MV-4-11 (cell line): ENCODE measurements at regions not wholly inside any gene's neighbourhood (a gene's known extent, or its start where the extent isn't known, plus 50 kb on each side); places are given as distances from the start of the nearest gene placed in this dataset.
A peak's percentile ranks its signal among the peaks of the same experiment; 100 is the strongest.

ENCODE experiments used
- DNase-seq: peaks from one replicate; lab custom pipeline; 2025; lab: John Stamatoyannopoulos, UW

DNA sequence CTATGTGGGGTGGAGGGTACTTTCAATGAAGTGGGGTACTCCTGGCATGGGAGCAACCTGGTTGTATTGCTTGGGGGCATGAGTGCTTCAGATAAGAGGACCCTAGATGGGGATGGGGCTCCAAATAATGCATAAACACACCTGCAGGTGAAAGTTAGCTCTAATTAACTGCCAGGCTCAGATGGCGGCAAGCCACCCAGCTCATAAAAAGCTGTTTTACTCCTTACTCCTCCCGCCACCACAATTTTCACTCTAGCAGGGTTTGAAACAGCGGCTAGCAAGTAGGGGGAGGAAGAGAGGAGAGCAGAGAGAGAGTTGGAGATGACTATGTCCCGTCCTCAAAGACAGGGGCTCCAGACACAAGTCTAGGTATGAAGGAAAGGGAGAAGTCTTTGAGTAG is 117.7 kb upstream of the WSCD1 start:
- DNase-seq: no peak

DNA sequence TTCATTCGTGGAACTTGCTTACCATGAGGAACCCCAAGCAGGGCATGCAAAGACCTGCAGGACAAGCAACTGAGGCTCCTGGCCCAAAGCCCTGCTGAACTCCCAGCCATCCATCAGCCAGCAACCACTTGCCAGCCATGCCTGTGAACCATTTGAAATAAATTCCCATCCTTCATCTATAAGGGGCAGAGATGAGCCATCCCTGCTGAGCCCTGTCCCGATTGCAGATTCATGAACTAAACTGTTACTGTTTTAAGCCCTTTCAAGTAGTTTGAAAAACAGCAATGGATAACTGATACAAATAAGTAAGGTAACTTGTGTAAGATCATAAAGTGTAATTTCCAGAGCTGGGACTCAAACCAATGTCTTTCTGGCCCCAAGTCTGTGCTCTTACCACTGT is 114.4 kb upstream of the WSCD1 start:
- no peak for DNase-seq

DNA sequence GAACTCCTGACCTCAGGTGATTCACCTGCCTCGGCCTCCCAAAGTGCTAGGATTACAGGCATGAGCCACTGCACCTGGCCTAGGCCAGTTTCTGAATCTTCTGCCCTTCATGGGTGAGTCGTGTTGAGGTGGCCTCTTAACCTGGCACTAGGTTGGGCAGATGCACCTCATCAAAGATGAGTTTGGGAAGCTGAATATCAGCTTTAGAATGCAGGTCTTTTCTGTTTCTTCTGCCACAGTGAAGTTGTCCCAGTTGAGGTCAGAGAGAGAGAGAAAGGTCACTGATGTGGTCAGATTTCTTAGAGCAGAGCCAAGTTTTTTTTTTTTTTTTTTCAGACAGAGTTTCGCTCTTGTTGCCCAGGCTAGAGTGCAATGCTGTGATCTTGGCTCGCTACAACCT is 111.3 kb upstream of the WSCD1 start:
- DNase-seq: no peak

DNA sequence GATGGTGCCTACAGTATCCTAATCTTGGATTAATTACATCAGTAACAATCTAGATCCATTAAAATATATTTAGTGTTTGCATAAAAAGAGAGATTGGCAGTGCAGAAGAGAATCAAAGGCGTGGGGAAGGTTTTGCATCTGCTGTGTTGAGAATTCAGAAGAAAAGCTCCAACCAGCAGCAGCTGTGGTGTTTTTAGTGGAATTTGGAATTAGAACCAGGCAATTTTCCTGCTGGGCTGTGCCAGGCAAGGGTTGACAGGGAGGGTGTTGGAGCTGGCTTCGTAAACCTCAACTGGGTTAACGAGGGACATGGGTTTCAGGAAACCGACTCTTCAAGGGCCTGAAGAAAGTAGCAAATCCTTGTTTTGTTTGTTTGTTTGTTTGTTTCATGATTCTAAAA is 107.8 kb upstream of the WSCD1 start:
- DNase-seq: no peak

DNA sequence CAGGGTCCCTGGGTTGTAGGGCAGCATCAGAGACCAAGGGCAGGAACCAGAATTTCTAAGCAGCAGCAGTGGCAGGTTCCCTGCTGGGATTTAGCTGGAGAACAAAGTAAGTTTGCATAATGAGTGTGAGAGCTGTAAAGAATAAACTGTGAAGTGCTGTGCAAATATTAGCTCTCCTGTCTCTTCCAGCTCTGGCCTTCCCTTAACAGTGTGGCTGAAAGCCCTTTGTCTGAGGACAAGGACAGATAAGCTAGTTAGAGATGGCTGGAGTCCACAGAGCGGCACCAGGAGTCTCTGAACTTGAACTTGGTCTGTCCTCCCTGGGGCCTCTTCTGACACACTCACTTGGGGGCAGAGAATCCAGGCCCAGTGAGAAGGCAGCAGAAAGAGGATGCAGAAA is 98.2 kb upstream of the WSCD1 start:
- DNase-seq: no peak

DNA sequence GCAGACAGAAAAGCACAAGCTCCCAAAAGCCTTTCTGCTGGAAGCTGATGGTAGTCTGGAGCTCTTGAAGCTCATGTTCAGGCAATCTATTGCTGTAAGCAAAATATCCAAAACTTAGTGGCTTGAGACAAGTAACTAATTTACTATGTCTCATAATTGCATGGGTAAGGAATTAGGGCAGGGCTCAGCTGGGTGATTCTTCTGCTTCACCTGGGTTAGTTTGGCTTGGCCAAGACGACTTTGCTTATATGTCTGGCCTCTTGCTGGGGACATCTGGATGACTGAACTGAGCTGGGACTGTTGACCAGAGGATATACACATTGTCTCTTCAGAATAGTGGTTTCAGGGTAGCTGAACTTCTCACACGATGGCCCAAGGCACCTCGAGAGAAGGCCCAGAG is 96.8 kb upstream of the WSCD1 start:
- DNase-seq: no peak

DNA sequence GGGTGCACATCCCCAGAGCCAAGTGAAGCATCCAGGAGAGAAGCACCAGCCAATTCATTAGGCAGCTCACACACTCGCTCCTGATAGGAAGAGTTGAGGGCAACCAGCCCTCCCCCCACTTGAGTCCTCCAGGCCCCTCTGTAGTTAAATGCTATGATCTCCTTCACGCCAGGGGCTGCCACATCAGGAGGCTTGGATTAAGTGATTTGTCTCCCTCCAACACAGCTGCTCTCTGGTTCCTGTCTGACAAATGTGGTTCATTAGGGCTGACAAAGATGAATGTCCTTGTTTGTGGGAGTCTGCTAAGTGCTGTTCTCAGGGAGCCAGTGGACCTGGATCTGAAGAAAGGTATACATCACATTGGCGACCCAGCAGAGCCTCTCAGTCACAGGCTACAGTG is 94.5 kb upstream of the WSCD1 start:
- DNase-seq: no peak

DNA sequence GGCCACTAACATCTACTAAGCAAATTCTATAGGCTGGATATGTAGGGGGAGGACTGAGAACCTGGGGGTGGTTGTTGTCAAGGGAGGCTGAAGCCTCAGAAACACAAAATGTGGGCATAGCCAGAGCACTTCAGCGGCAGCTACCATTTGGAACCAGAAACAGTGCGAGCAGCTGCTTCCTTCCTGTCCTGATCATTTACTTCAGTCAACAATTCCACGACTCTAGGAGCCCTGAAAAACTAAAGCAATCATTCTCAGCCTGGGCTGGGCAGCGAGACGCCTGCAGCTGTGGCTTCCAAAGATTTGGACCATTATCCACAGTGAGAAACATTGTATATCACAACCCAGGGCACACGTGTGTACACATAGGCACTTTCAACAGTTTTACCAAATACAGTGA is 93.9 kb upstream of the WSCD1 start:
- DNase-seq: no peak

DNA sequence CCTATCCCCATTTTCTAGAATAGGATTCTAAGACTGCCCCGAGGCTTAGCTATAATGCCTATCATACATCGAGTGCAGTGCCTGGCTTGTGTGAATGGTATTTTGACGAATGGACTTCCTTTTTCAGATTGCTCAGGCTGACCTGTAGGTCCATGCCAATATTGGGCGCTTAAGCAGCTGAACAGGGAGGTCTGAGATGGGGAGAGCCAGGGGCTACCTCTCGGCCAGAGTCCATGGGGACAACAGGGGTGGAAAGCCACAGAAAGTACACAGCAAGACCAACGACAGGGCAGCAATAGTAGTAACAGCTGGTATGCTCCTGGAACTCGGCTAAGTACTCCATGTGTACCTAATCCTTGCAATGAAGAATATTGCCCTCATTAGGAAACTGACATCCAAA is 91.7 kb upstream of the WSCD1 start:
- no peak for DNase-seq

DNA sequence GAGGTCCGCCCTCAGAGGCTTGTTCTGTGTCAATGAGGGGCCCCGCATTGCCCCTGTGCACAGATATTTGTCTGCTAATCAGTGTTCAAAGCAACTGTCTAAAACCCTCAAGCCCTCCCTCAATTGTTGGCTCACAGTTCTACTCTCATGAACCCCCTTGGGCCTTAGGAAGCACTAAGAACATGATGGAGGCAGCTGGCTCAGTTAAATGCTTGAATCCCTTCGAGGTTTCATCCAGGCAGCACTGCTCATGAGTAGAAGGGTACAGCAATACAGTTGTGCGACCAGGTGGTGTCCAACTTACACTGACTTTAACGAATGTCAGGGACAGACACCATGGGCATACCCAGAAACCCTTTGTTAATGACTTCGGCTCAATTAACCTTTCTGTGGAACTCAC is 89.2 kb upstream of the WSCD1 start:
- no peak for DNase-seq

DNA sequence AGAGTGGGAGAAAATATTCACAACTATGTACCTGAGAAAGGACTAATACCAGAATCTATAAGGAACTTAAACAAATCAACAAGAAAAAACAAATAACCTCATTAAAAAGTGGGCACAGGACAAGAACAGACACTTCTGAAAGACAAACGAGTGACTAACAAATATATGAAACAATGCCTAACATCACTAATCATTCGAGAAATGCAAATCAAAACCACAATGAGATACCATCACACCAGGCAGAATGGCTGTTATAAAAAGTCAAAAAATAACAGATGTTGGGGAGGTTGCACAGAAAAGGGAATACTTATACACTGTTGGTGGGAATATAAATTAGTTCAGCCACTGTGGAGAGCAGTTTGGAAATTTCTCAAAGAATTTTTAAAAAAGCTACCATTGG is 83.5 kb upstream of the WSCD1 start:
- no peak for DNase-seq

DNA sequence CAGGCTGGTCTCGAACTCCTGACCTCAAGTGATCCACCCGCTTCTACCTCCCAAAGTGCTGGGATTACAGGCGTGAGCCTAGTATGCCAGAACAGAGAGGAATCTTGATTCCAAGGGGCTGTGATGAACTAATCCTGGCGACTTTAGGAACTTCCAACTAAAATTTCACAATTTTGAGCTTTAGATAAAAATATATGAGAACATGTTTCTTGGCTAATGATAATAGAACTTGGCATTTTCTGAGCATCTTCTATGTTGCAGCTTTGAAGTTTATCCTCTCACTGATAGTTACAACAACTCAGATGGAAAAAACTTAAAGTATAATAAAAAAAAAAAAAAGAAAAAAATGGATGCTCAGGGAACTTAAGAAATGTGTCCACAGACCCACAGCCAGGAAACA is 69.8 kb upstream of the WSCD1 start:
- DNase-seq: no peak

DNA sequence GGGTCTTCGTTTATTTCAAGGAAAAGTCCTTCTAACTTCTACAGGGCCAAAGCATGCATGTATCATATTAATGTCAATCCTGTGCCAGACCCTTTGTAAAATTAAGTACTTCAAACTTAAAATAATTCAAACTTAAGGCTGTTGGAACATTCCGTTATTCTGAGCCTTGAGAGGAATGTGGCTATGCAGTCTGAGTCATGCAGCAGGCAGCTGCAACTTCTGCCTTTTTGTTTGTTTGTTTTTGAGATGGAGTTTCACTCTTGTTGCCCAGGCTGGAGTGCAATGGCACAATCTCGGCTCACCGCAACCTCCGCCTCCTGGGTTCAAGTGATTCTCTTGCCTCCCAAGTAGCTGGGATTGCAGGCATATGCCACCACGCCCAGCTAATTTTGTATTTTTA is 67.0 kb upstream of the WSCD1 start:
- DNase-seq: peak; percentile 1

DNA sequence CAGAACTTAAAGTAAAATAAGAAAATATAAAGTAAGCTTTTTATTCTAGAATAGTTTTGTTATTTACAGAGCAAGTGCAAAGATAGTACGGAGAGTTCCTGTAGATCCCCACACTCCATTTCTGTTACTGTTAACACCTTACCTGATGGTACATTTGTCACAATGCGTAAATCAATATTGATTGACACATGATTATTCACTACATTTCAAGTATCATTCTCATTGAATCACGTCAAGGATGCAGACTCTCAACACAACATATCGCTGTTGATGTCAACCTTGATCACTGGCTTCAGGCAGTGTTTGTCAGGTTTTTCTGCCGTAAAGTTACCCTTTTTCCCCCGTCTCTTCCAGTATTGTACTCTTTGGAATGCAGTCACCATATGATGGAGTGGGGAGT is 64.2 kb upstream of the WSCD1 start:
- DNase-seq: no peak

DNA sequence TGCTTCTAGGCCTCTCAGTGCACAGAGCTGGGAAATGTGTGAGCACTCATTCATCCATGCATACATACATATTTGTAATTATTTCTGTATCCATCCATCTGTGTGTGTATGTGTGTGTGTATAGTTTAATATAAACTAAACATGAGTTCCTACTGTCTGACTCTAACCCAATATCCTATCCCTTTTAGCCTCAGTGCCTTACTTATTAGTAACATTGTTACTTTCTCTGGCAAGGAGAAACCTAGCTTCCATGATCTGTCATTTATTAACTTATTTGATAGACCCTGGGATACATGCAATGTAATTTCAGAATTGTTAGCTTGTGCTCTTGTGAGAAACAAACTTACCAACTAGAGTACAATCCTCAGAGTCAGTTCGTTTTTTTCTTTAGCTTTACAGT is 59.0 kb upstream of the WSCD1 start:
- DNase-seq: no peak

DNA sequence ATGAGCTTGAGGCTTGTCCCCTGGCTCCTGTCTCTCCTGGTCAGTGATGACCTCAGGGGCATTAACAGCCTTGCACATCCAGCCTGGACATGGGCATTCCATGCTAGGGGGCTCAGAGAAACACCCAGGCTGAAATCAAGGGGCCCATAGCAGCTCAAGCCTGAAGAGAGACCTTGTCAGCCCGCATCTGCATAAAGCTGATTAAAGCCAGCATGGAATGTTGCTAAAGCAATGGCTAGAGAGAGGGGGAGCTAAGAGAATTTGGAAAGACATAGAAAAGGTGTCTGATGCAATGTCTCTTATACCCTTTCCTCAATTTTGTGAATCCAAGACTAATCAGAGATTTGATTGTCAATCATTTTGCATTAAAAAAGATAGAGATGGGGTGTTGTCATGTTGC is 51.4 kb upstream of the WSCD1 start:
- DNase-seq: no peak

DNA sequence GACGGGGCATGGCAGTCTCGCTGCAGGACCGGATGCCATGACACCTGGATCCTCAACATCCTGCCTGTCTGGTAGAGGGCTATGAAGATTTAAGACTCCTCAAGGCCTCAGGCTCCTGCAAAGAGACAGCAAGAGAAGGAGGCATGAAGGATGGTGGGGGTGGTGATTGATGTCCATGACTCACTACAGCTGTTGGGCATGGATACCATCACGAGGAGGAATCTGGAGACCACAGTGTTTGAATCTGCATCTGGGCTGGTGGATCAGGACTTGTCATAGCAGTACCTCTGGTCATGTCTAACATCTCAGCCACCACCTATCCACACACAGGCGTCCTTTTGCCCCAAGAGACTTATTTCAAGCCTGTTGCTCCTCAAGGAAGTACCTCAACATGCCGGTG is 50.2 kb upstream of the WSCD1 start:
- no peak for DNase-seq

DNA sequence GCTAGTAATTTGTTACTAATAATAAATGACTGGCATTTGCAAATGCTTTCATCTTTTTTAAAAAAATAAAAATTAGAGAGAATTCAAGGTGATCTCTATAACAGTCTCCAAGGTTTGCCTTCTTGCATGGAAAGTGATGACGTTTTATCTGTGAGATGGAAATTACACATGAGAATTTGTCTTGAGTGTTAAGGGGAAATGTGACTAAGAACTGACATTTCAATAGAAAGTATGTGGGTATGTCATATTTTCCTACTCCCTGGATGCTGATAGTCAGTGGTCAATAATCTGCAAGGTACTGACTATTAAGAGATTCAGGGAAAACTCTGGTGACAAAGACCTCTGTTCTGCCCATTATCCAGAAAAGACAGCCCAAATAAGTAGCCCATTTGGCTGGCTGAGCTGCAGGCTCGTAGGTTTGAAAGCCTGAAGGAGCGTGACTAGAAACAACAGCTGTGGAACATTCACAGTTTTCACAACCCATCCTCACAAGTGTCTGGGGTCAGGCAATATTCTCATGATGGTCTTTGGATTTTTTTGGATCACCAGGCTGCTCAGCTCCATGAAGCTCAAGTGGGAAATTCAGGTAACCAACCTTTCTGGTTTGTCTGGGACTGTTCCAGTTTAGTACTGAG is 49.7 kb upstream of the WSCD1 start:
- no peak for DNase-seq
